ENCODE measurements at regions not wholly inside any gene's neighbourhood (a gene's known extent, or its start where the extent isn't known, plus 50 kb on each side); places are given as distances from the start of the nearest gene placed in this dataset.
"Not testable (repeated sequence)": the region's sequence is repeated elsewhere in the genome, so short reads cannot be mapped to it uniquely, and the experiment has no call there.

DNA sequence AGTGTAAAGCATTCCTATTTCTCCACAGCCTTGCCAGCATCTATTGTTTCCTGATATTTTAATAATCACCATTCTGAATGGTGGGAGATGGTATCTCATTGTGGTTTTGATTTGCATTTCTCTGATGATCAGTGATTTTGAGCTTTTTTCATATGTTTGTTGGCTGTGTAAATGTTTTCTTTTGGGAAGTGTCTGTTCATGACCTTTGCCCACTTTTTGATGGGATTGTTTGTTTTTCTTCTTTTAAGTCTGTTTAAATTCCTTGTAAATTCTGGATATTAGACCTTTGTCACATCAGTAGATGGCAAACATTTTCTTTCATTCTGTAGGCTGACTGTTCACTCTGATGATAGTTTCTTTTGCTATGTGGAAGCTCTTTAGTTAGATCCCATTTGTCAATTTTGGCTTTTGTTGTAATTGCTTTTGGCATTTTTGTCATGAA is 461.5 kb upstream of the GCFC2 start:
- not testable (repeated sequence) for TF ChIP-seq CTCF (tag by site-specific recombination; IDR thresholded peaks at IDR 0.05); ZNF211 (tag by site-specific recombination; IDR thresholded peaks at IDR 0.05; ENCODE audit: low read depth); ZNF140 (tag by site-specific recombination; IDR thresholded peaks at IDR 0.05); PRDM1 (tag by site-specific recombination; IDR thresholded peaks at IDR 0.05); ZNF274 (IDR thresholded peaks at IDR 0.05; ENCODE audit: low read length); ZNF274 (tag by site-specific recombination; IDR thresholded peaks at IDR 0.05; ENCODE audit: borderline replicate concordance); TCF7L2 (IDR thresholded peaks at IDR 0.05; ENCODE audit: borderline replicate concordance, low read depth, low read length); ZNF645 (tag by site-specific recombination; IDR thresholded peaks at IDR 0.05); YY1 (tag by site-specific recombination; IDR thresholded peaks at IDR 0.05); ZNF544 (tag by site-specific recombination; IDR thresholded peaks at IDR 0.05); ZNF23 (tag by site-specific recombination; IDR thresholded peaks at IDR 0.05; ENCODE audit: borderline replicate concordance)

Measured in HEK293 (cell line).